ENCODE measurements at regions not wholly inside any gene's neighbourhood (a gene's known extent, or its start where the extent isn't known, plus 50 kb on each side); places are given as distances from the start of the nearest gene placed in this dataset.

DNA sequence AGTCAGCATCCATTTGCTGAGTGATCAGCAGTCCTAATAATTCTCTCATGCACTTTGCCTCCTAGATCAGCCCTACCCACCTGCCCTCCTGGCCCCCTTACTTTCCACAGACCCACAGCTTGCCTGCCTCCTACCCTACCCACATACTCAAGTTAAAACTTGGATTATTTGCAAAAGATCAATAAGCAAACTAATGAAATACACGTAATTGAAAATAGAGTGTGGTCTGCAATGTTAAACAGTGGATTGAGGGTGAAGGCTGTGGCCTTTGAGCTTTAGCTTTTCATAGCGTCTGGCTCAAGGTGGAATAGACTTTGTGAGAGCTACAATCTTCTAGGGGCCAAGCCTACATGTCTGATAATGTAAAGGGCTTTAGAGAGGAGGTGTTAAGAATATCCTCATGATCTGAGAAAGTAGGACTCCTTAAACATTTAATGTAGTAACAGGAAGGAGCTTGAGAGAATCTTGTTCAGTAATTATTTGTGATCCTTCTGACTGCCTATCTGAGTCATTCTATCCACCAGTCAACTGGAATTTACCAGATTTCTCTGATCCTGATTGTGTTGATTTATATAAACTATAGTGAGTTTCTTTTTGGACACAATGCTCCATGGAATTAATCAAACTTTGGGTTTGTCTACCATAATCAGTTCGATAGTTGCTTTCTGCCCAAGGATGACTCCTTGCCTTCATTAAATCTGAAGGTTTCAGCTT lies 310.0 kb downstream of the HRH4 start:
- TF ChIP-seq, protein P1, sequence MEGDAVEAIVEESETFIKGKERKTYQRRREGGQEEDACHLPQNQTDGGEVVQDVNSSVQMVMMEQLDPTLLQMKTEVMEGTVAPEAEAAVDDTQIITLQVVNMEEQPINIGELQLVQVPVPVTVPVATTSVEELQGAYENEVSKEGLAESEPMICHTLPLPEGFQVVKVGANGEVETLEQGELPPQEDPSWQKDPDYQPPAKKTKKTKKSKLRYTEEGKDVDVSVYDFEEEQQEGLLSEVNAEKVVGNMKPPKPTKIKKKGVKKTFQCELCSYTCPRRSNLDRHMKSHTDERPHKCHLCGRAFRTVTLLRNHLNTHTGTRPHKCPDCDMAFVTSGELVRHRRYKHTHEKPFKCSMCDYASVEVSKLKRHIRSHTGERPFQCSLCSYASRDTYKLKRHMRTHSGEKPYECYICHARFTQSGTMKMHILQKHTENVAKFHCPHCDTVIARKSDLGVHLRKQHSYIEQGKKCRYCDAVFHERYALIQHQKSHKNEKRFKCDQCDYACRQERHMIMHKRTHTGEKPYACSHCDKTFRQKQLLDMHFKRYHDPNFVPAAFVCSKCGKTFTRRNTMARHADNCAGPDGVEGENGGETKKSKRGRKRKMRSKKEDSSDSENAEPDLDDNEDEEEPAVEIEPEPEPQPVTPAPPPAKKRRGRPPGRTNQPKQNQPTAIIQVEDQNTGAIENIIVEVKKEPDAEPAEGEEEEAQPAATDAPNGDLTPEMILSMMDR (IDR thresholded peaks at IDR 0.05), result no peak
- TF ChIP-seq POLR2A (IDR thresholded peaks at IDR 0.05; ENCODE audit: low read length), result no peak
- no peak for TF ChIP-seq RAD21 (conservative IDR thresholded peaks at IDR 0.05 in 1 of 2, IDR thresholded peaks at IDR 0.05 in 1 of 2)
- TF ChIP-seq KDM1A (IDR thresholded peaks at IDR 0.05; ENCODE audit: low read depth), result no peak
- no peak for TF ChIP-seq REST (IDR thresholded peaks at IDR 0.05)
- TF ChIP-seq PHF8 (IDR thresholded peaks at IDR 0.05; ENCODE audit: borderline replicate concordance, low read depth), result no peak
- TF ChIP-seq, protein P2, sequence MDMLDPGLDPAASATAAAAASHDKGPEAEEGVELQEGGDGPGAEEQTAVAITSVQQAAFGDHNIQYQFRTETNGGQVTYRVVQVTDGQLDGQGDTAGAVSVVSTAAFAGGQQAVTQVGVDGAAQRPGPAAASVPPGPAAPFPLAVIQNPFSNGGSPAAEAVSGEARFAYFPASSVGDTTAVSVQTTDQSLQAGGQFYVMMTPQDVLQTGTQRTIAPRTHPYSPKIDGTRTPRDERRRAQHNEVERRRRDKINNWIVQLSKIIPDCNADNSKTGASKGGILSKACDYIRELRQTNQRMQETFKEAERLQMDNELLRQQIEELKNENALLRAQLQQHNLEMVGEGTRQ (IDR thresholded peaks at IDR 0.05), result no peak
- no peak for TF ChIP-seq HOXB13 (CRISPR knock-in tag; IDR thresholded peaks at IDR 0.05; ENCODE audit: low read depth)
- no peak for TF ChIP-seq MAFK (IDR thresholded peaks at IDR 0.05; ENCODE audit: partially characterized antibody)
- TF ChIP-seq PBX3 (IDR thresholded peaks at IDR 0.05), result no peak
- TF ChIP-seq BCL3 (IDR thresholded peaks at IDR 0.05), result no peak

Data from A549 (cell line).